ENCODE measurements at regions not wholly inside any gene's neighbourhood (a gene's known extent, or its start where the extent isn't known, plus 50 kb on each side); places are given as distances from the start of the nearest gene placed in this dataset.
"Not testable (repeated sequence)": the region's sequence is repeated elsewhere in the genome, so short reads cannot be mapped to it uniquely, and the experiment has no call there.

- Histone ChIP-seq H3K4me1 (ENCODE audit: control insufficient read depth, insufficient read depth, low read length) (no peaks in the 10 kb centered on the region), H3K27me3 (ENCODE audit: control insufficient read depth, insufficient read depth, low read length) (no peaks in the 10 kb centered on the region), H3K36me3 (ENCODE audit: control insufficient read depth, insufficient read depth, low read length) (no peaks in the 10 kb centered on the region), H3K4me3 (ENCODE audit: low read length) (no peak overlapping the region), H3K27ac (ENCODE audit: low read length) (no peak overlapping the region), H3K9me3 (replicated peaks; ENCODE audit: control insufficient read depth, low read depth, low read length) (no peaks in the 10 kb centered on the region)
- no peak for DNase-seq
- no CpG with 5 or more reads among the region's 2 CpGs for WGBS (ENCODE audit: insufficient coverage)
Measured at GRCh38 chr6:86712039-86712438, 225.3 kb upstream of the HTR1E start.

GRCh38 chr6:86707545-86708120 is 229.7 kb upstream of the HTR1E start:
- Histone ChIP-seq H3K27ac (ENCODE audit: low read length) (no peak overlapping the region), H3K4me3 (ENCODE audit: low read length) (no peak overlapping the region), H3K9me3 (replicated peaks; ENCODE audit: control insufficient read depth, low read depth, low read length) (no peaks in the 10 kb centered on the region), H3K27me3 (ENCODE audit: control insufficient read depth, insufficient read depth, low read length) (no peaks in the 10 kb centered on the region), H3K4me1 (ENCODE audit: control insufficient read depth, insufficient read depth, low read length) (no peaks in the 10 kb centered on the region), H3K36me3 (ENCODE audit: control insufficient read depth, insufficient read depth, low read length) (no peaks in the 10 kb centered on the region)
- peak; percentile 0 for DNase-seq
- WGBS (ENCODE audit: insufficient coverage) = no CpG with 5 or more reads among the region's 2 CpGs

- no peak for DNase-seq
- Histone ChIP-seq H3K9me3 (replicated peaks; ENCODE audit: control insufficient read depth, low read depth, low read length) (no peaks in the 10 kb centered on the region), H3K4me3 (ENCODE audit: low read length) (no peak overlapping the region), H3K27ac (ENCODE audit: low read length) (no peak overlapping the region), H3K36me3 (ENCODE audit: control insufficient read depth, insufficient read depth, low read length) (no peaks in the 10 kb centered on the region), H3K27me3 (ENCODE audit: control insufficient read depth, insufficient read depth, low read length) (no peaks in the 10 kb centered on the region), H3K4me1 (ENCODE audit: control insufficient read depth, insufficient read depth, low read length) (no peaks in the 10 kb centered on the region)
- 90% methylated on average over 2 of the region's 4 CpGs for WGBS (ENCODE audit: insufficient coverage)
Measured at GRCh38 chr6:86706449-86706848, 230.9 kb upstream of the HTR1E start.

- H3K9me3 ChIP-seq (replicated peaks; ENCODE audit: control insufficient read depth, low read depth, low read length); H3K36me3 ChIP-seq (ENCODE audit: control insufficient read depth, insufficient read depth, low read length); H3K27me3 ChIP-seq (ENCODE audit: control insufficient read depth, insufficient read depth, low read length); H3K27ac ChIP-seq (ENCODE audit: low read length); DNase-seq; H3K4me3 ChIP-seq (ENCODE audit: low read length); H3K4me1 ChIP-seq (ENCODE audit: control insufficient read depth, insufficient read depth, low read length): not testable (repeated sequence)
- no CpG with 5 or more reads among the region's 4 CpGs for WGBS (ENCODE audit: insufficient coverage)
Measured at GRCh38 chr6:86701228-86701627, 236.1 kb upstream of the HTR1E start.

GRCh38 chr6:86686496-86686895 is 250.8 kb upstream of the HTR1E start:
- Histone ChIP-seq H3K9me3 (replicated peaks; ENCODE audit: control insufficient read depth, low read depth, low read length) (peaks cover 9% of the 10 kb centered on the region), H3K4me3 (ENCODE audit: low read length) (no peak overlapping the region), H3K36me3 (ENCODE audit: control insufficient read depth, insufficient read depth, low read length) (no peaks in the 10 kb centered on the region), H3K4me1 (ENCODE audit: control insufficient read depth, insufficient read depth, low read length) (no peaks in the 10 kb centered on the region), H3K27ac (ENCODE audit: low read length) (no peak overlapping the region), H3K27me3 (ENCODE audit: control insufficient read depth, insufficient read depth, low read length) (no peaks in the 10 kb centered on the region)
- no peak for DNase-seq
- no CpG with 5 or more reads among the region's 1 CpG for WGBS (ENCODE audit: insufficient coverage)

GRCh38 chr6:86685230-86685797 is 252.0 kb upstream of the HTR1E start:
- Histone ChIP-seq H3K4me1 (ENCODE audit: control insufficient read depth, insufficient read depth, low read length) (no peaks in the 10 kb centered on the region), H3K27me3 (ENCODE audit: control insufficient read depth, insufficient read depth, low read length) (no peaks in the 10 kb centered on the region), H3K27ac (ENCODE audit: low read length) (no peak overlapping the region), H3K9me3 (replicated peaks; ENCODE audit: control insufficient read depth, low read depth, low read length) (peaks cover 13% of the 10 kb centered on the region), H3K36me3 (ENCODE audit: control insufficient read depth, insufficient read depth, low read length) (no peaks in the 10 kb centered on the region), H3K4me3 (ENCODE audit: low read length) (no peak overlapping the region)
- WGBS (ENCODE audit: insufficient coverage) = no CpG with 5 or more reads among the region's 3 CpGs
- DNase-seq = no peak

- no CpG with 5 or more reads among the region's 1 CpG for WGBS (ENCODE audit: insufficient coverage)
- H3K27me3 ChIP-seq (ENCODE audit: control insufficient read depth, insufficient read depth, low read length) = no peaks in the 10 kb centered on the region
Measured at GRCh38 chr6:86683132-86683908, 254.0 kb upstream of the HTR1E start.

GRCh38 chr6:86682297-86682696 is 255.0 kb upstream of the HTR1E start:
- Histone ChIP-seq H3K9me3 (replicated peaks; ENCODE audit: control insufficient read depth, low read depth, low read length) (peaks cover 13% of the 10 kb centered on the region), H3K36me3 (ENCODE audit: control insufficient read depth, insufficient read depth, low read length) (no peaks in the 10 kb centered on the region), H3K27ac (ENCODE audit: low read length) (no peak overlapping the region), H3K4me1 (ENCODE audit: control insufficient read depth, insufficient read depth, low read length) (no peaks in the 10 kb centered on the region), H3K27me3 (ENCODE audit: control insufficient read depth, insufficient read depth, low read length) (no peaks in the 10 kb centered on the region), H3K4me3 (ENCODE audit: low read length) (no peak overlapping the region)
- no peak for DNase-seq
- WGBS (ENCODE audit: insufficient coverage) = 88% methylated on average over 1 of the region's 1 CpG

More at GRCh38 chr6:86683132-86683908, 254.0 kb upstream of the HTR1E start:
- Histone ChIP-seq H3K4me1 (ENCODE audit: control insufficient read depth, insufficient read depth, low read length) (no peaks in the 10 kb centered on the region), H3K4me3 (ENCODE audit: low read length) (no peak overlapping the region), H3K36me3 (ENCODE audit: control insufficient read depth, insufficient read depth, low read length) (no peaks in the 10 kb centered on the region), H3K9me3 (replicated peaks; ENCODE audit: control insufficient read depth, low read depth, low read length) (peaks cover 13% of the 10 kb centered on the region), H3K27ac (ENCODE audit: low read length) (no peak overlapping the region)
- DNase-seq = no peak

- not testable (repeated sequence) for DNase-seq; H3K27ac ChIP-seq (ENCODE audit: low read length); H3K27me3 ChIP-seq (ENCODE audit: control insufficient read depth, insufficient read depth, low read length); H3K4me3 ChIP-seq (ENCODE audit: low read length); H3K36me3 ChIP-seq (ENCODE audit: control insufficient read depth, insufficient read depth, low read length); H3K4me1 ChIP-seq (ENCODE audit: control insufficient read depth, insufficient read depth, low read length)
- peaks cover 15% of the 10 kb centered on the region for H3K9me3 ChIP-seq (replicated peaks; ENCODE audit: control insufficient read depth, low read depth, low read length)
- WGBS (ENCODE audit: insufficient coverage) = no CpG with 5 or more reads among the region's 1 CpG
Measured at GRCh38 chr6:86681140-86681539, 256.2 kb upstream of the HTR1E start.

GRCh38 chr6:86672125-86672524 is 265.2 kb upstream of the HTR1E start:
- H3K36me3 ChIP-seq (ENCODE audit: control insufficient read depth, insufficient read depth, low read length); H3K27me3 ChIP-seq (ENCODE audit: control insufficient read depth, insufficient read depth, low read length); DNase-seq; H3K4me1 ChIP-seq (ENCODE audit: control insufficient read depth, insufficient read depth, low read length); H3K27ac ChIP-seq (ENCODE audit: low read length); H3K4me3 ChIP-seq (ENCODE audit: low read length): not testable (repeated sequence)
- 73% methylated on average over 7 of the region's 8 CpGs for WGBS (ENCODE audit: insufficient coverage)
- peaks cover 24% of the 10 kb centered on the region for H3K9me3 ChIP-seq (replicated peaks; ENCODE audit: control insufficient read depth, low read depth, low read length)
